IMR-90 (cell line): ENCODE measurements at regions not wholly inside any gene's neighbourhood (a gene's known extent, or its start where the extent isn't known, plus 50 kb on each side); places are given as distances from the start of the nearest gene placed in this dataset.

Experiments used
- ATAC-seq: fragments of 200-7000 bp; cut with Tn5 transposase; 2 replicates; pipeline ENCODE4 v1.9.1; 2020; ENCODE audit warnings: low read depth, mild to moderate bottlenecking, moderate library complexity
- BruUV-seq: library from RNA; stranded (reverse); fragments of 400-500 nt; replicated peaks from 2 replicates; lab custom pipeline; 2021; lab: Mats Ljungman, UMichigan
- CTCF ChIA-PET: fragments of 300-600 bp; formaldehyde crosslinking; extraction: SDS; loops from one replicate; lab custom pipeline; 2021; ENCODE audit warnings: antibody characterized with exemption; lab: Yijun Ruan, JAX
- POLR2A ChIA-PET: fragments of 300-600 bp; sonication (Branson Sonifier 250); formaldehyde crosslinking; loops from one replicate; lab custom pipeline; 2022; ENCODE audit warnings: antibody characterized with exemption; ENCODE audit not compliant: unreplicated experiment; lab: Charles Lee
- DNase-seq: peaks from one replicate; pipeline ENCODE4 v3.0.0; 2013
- H2AFZ ChIP-seq: replicated peaks from 2 replicates; pipeline ENCODE3; 2013; ENCODE audit warnings: low read length, mild to moderate bottlenecking; ENCODE audit not compliant: poor library complexity
- H2AK5ac ChIP-seq: 2 replicates; pipeline ENCODE4 v1.6.1; 2013; ENCODE audit warnings: low read depth, low read length, inconsistent platforms
- H2AK9ac ChIP-seq: replicated peaks from 2 replicates; pipeline ENCODE3; 2013; ENCODE audit warnings: mild to moderate bottlenecking, low read depth, low read length, moderate library complexity; ENCODE audit not compliant: poor library complexity
- H2BK120ac ChIP-seq: 2 replicates; pipeline ENCODE4 v1.6.1; 2013; ENCODE audit warnings: low read depth, low read length, inconsistent platforms
- H2BK15ac ChIP-seq: 3 replicates; pipeline ENCODE4 v1.6.1; 2013; ENCODE audit warnings: low read depth, low read length, inconsistent platforms
- H2BK20ac ChIP-seq: 2 replicates; pipeline ENCODE4 v1.6.1; 2013; ENCODE audit warnings: low read depth, mild to moderate bottlenecking, inconsistent platforms, low read length, moderate library complexity
- H2BK5ac ChIP-seq: 2 replicates; pipeline ENCODE4 v1.6.1; 2013; ENCODE audit warnings: mild to moderate bottlenecking, low read depth, low read length, inconsistent platforms; ENCODE audit not compliant: poor library complexity, severe bottlenecking
- H3K14ac ChIP-seq: replicated peaks from 2 replicates; pipeline ENCODE4 v1.6.1; 2013; ENCODE audit warnings: low read depth, low read length, inconsistent platforms
- H3K18ac ChIP-seq: 2 replicates; pipeline ENCODE4 v1.6.1; 2013; ENCODE audit warnings: low read depth, low read length, control low read depth
- H3K23ac ChIP-seq: 2 replicates; pipeline ENCODE4 v1.6.1; 2013; ENCODE audit warnings: low read depth, low read length, inconsistent platforms
- H3K27ac ChIP-seq: 2 replicates; pipeline ENCODE4 v1.5.1; 2013; ENCODE audit warnings: mild to moderate bottlenecking, control low read depth, low read length; ENCODE audit not compliant: insufficient read depth
- H3K27me3 ChIP-seq: 2 replicates; pipeline ENCODE4 v1.6.1; 2013; ENCODE audit warnings: low read length; ENCODE audit not compliant: control insufficient read depth, insufficient read depth
- H3K36me3 ChIP-seq: 2 replicates; pipeline ENCODE4 v1.6.1; 2013; ENCODE audit warnings: low read length, mixed read lengths; ENCODE audit not compliant: control insufficient read depth, insufficient read depth
- H3K4ac ChIP-seq: 2 replicates; pipeline ENCODE4 v1.6.1; 2013; ENCODE audit warnings: low read depth, low read length, inconsistent platforms
- H3K4me1 ChIP-seq: 2 replicates; pipeline ENCODE4 v1.6.1; 2013; ENCODE audit warnings: low read length, mixed read lengths; ENCODE audit not compliant: control insufficient read depth, insufficient read depth
- H3K4me2 ChIP-seq: 2 replicates; pipeline ENCODE4 v1.6.1; 2013; ENCODE audit warnings: low read depth, mild to moderate bottlenecking, control low read depth, low read length, moderate library complexity
- H3K4me3 ChIP-seq: 2 replicates; pipeline ENCODE4 v1.5.1; 2013; ENCODE audit warnings: low read depth, mild to moderate bottlenecking, control low read depth, low read length, moderate library complexity; ENCODE audit not compliant: insufficient read depth
- H3K56ac ChIP-seq: 2 replicates; pipeline ENCODE4 v1.6.1; 2013; ENCODE audit warnings: low read length, inconsistent platforms; ENCODE audit not compliant: insufficient read depth; ENCODE audit errors: extremely low read depth
- H3K79me1 ChIP-seq, 2 experiments: 2 replicates each; pipeline ENCODE4 v1.6.1; 2013; ENCODE audit warnings: low read length in 2 of 2, inconsistent platforms in 1 of 2, low read depth in 1 of 2
- H3K9ac ChIP-seq: 2 replicates; pipeline ENCODE4 v1.6.1; 2013; ENCODE audit warnings: low read depth, low read length, control low read depth
- H3K9me1 ChIP-seq: 2 replicates; pipeline ENCODE4 v1.6.1; 2013; ENCODE audit warnings: low read length, inconsistent platforms; ENCODE audit not compliant: insufficient read depth
- H3K9me3 ChIP-seq: 2 replicates; pipeline ENCODE4 v1.6.1; 2013; ENCODE audit warnings: low read length; ENCODE audit not compliant: control insufficient read depth, insufficient read depth
- H4K20me1 ChIP-seq: 2 replicates; pipeline ENCODE4 v1.6.1; 2013; ENCODE audit warnings: low read length, inconsistent platforms; ENCODE audit not compliant: insufficient read depth
- H4K5ac ChIP-seq: 2 replicates; pipeline ENCODE4 v1.6.1; 2013; ENCODE audit warnings: mild to moderate bottlenecking, low read depth, low read length, control low read depth
- H4K8ac ChIP-seq, 2 experiments: 2 replicates each; pipeline ENCODE4 v1.6.1; 2013; ENCODE audit warnings: low read depth in 2 of 2, low read length in 2 of 2, control low read depth in 1 of 2, inconsistent platforms in 1 of 2
- H4K91ac ChIP-seq: 2 replicates; pipeline ENCODE4 v1.6.1; 2013; ENCODE audit warnings: low read depth, low read length, inconsistent platforms; ENCODE audit not compliant: insufficient read depth
- BHLHE40 ChIP-seq: fragments of 150-350 bp; IDR thresholded peaks from 2 replicates; pipeline ENCODE4 v1.6.1; 2016; ENCODE audit warnings: mild to moderate bottlenecking, low read depth, low read length
- CEBPB ChIP-seq: IDR thresholded peaks from 2 replicates; pipeline ENCODE4 v1.6.1; 2012; ENCODE audit warnings: low read depth, low read length, improper control_type of control experiment
- CHD1 ChIP-seq: IDR thresholded peaks from 2 replicates; pipeline ENCODE4 v1.6.1; 2012; ENCODE audit warnings: low read depth, low read length, improper control_type of control experiment
- CTCF ChIP-seq: conservative IDR thresholded peaks from 2 replicates; pipeline ENCODE4 v1.5.1; 2012; ENCODE audit warnings: mild to moderate bottlenecking, low read depth, low read length, improper control_type of control experiment
- ELK1 ChIP-seq: fragments of 150-350 bp; IDR thresholded peaks from 2 replicates; pipeline ENCODE4 v1.6.1; 2016; ENCODE audit warnings: low read depth, mild to moderate bottlenecking, low read length, moderate library complexity, borderline replicate concordance
- FOS ChIP-seq: fragments of 150-350 bp; IDR thresholded peaks from 2 replicates; pipeline ENCODE4 v1.6.1; 2016; ENCODE audit warnings: low read depth, low read length
- MAFK ChIP-seq: IDR thresholded peaks from 2 replicates; pipeline ENCODE4 v1.6.1; 2012; ENCODE audit warnings: low read depth, low read length, improper control_type of control experiment
- MAZ ChIP-seq: IDR thresholded peaks from 2 replicates; pipeline ENCODE4 v1.6.1; 2012; ENCODE audit warnings: low read depth, mild to moderate bottlenecking, low read length, improper control_type of control experiment, moderate library complexity, borderline replicate concordance
- MXI1 ChIP-seq: IDR thresholded peaks from 2 replicates; pipeline ENCODE4 v1.6.1; 2012; ENCODE audit warnings: low read depth, mild to moderate bottlenecking, low read length, moderate library complexity, borderline replicate concordance
- NFE2L2 ChIP-seq: fragments of 150-350 bp; IDR thresholded peaks from 2 replicates; pipeline ENCODE4 v1.6.1; 2016; ENCODE audit warnings: low read depth, mild to moderate bottlenecking, low read length
- POLR2A ChIP-seq: IDR thresholded peaks from 2 replicates; pipeline ENCODE4 v1.6.1; 2012; ENCODE audit warnings: mild to moderate bottlenecking, low read depth, low read length
- RAD21 ChIP-seq: IDR thresholded peaks from 2 replicates; pipeline ENCODE4 v1.6.1; 2012; ENCODE audit warnings: low read length, improper control_type of control experiment
- RCOR1 ChIP-seq: IDR thresholded peaks from 2 replicates; pipeline ENCODE4 v1.6.1; 2012; ENCODE audit warnings: mild to moderate bottlenecking, low read length, improper control_type of control experiment; ENCODE audit not compliant: insufficient replicate concordance
- RFX5 ChIP-seq: IDR thresholded peaks from 2 replicates; pipeline ENCODE4 v1.8.0; 2012; ENCODE audit warnings: low read depth, mild to moderate bottlenecking, low read length, moderate library complexity
- SMC3 ChIP-seq: fragments of 150-350 bp; IDR thresholded peaks from 2 replicates; pipeline ENCODE4 v1.6.1; 2016; ENCODE audit warnings: low read depth, mild to moderate bottlenecking, antibody characterized with exemption, low read length, moderate library complexity
- WGBS, 2 experiments: methylation state at CpG; one replicate each; pipeline versions ENCODE4 v1.1.5 to v1.1.7; 2013; ENCODE audit warnings: missing lambda C conversion rate in 2 of 2; ENCODE audit not compliant: insufficient read length in 1 of 2; ENCODE audit errors: extremely low coverage in 2 of 2; 5-methylcytosine and 5-hydroxymethylcytosine counted together
- dilution Hi-C: fragments of 300-500 bp; cut with HindIII; formaldehyde crosslinking; loops from one replicate; pipeline ENCODE4 v1.14.3; 2018; ENCODE audit warnings: low sequenced_read_pairs; ENCODE audit not compliant: unreplicated experiment
- in situ Hi-C: fragments of 300-500 bp; cut with MboI; formaldehyde crosslinking; loops from 3 replicates; pipeline ENCODE4 v1.14.3; 2019; ENCODE audit warnings: low sequenced_read_pairs, inconsistent platforms, mixed read lengths
- intact Hi-C: fragments of 100-400 bp; cut with micrococcal nuclease; formaldehyde crosslinking; loops from 2 replicates; pipeline ENCODE4 v1.10.0; 2022
- TF ChIP-seq, protein P1 (sequence below): fragments of 150-350 bp; IDR thresholded peaks from 2 replicates; pipeline ENCODE4 v1.6.1; 2017; ENCODE audit warnings: mild to moderate bottlenecking, antibody characterized with exemption, low read length, low read depth

DNA sequence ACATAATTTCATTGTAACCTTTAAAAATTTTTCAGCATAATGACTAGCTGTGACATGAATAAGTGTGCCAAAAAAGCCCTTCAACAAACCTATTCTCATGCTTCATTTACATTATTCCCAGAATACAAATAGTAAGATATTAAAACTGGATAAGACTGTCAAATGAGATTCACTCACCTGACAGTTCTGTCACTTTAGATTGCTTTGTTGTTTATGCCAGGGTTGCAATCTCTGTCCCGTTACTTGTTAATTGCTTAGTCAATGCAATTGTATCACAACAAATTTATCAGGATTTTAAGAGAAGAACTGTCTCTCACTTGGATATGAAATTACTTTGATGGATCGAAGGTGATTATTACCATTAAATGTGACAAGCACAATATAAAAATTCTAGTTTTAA, 616.0 kb upstream of the IGFBP7 start:
- no peak overlapping the region for H3K4me2 ChIP-seq
- WGBS, 2 experiments = no CpG with 5 or more reads among the region's 2 CpGs
- no peak overlapping the region for H3K9ac ChIP-seq
- H2BK15ac ChIP-seq = no peak overlapping the region
- H4K8ac ChIP-seq = no peak overlapping the region
- ATAC-seq = no peak
- no peak overlapping the region for H3K27ac ChIP-seq
- H2AK9ac ChIP-seq = no peak overlapping the region
- intact Hi-C loops (no loop called here), dilution Hi-C loops (no loop called here), in situ Hi-C loops (no loop called here)
- DNase-seq = no peak
- ChIA-PET POLR2A (no interaction called here), CTCF (no interaction called here)
- H4K91ac ChIP-seq = no peak overlapping the region
- no peaks in the 10 kb centered on the region for H3K36me3 ChIP-seq
- no peaks in the 10 kb centered on the region for H3K79me1 ChIP-seq
- H3K27me3 ChIP-seq = no peaks in the 10 kb centered on the region
- no peak overlapping the region for H2BK20ac ChIP-seq
- no peak overlapping the region for H2BK120ac ChIP-seq
- no peak overlapping the region for H3K14ac ChIP-seq
- H3K9me3 ChIP-seq = no peaks in the 10 kb centered on the region; the same call in 1 of the 2 replicates
- H3K4me1 ChIP-seq = no peaks in the 10 kb centered on the region
- no peaks in the 10 kb centered on the region for H3K9me1 ChIP-seq
- no peak overlapping the region for H2BK5ac ChIP-seq
- no peak overlapping the region for H2AK5ac ChIP-seq
- no peaks in the 10 kb centered on the region for H4K20me1 ChIP-seq
- no peak overlapping the region for H3K56ac ChIP-seq
- H3K18ac ChIP-seq = no peak overlapping the region
- no peak overlapping the region for H3K4ac ChIP-seq
- H3K23ac ChIP-seq = no peak overlapping the region
- TF ChIP-seq ELK1 (no peak), RFX5 (no peak), POLR2A (no peak), NFE2L2 (no peak), MXI1 (no peak), BHLHE40 (no peak), SMC3 (no peak), RCOR1 (no peak), FOS (no peak), MAZ (no peak), CEBPB (no peak), RAD21 (no peak), MAFK (no peak), CTCF (no peak), CHD1 (no peak)
- TF ChIP-seq, protein P1, sequence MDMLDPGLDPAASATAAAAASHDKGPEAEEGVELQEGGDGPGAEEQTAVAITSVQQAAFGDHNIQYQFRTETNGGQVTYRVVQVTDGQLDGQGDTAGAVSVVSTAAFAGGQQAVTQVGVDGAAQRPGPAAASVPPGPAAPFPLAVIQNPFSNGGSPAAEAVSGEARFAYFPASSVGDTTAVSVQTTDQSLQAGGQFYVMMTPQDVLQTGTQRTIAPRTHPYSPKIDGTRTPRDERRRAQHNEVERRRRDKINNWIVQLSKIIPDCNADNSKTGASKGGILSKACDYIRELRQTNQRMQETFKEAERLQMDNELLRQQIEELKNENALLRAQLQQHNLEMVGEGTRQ = no peak
- H4K5ac ChIP-seq = no peak overlapping the region
- BruUV-seq = no TSS peak
- no peak overlapping the region for H3K4me3 ChIP-seq
- no peak overlapping the region for H2AFZ ChIP-seq
